ENCODE measurements at regions not wholly inside any gene's neighbourhood (a gene's known extent, or its start where the extent isn't known, plus 50 kb on each side); places are given as distances from the start of the nearest gene placed in this dataset.
"Not testable (repeated sequence)": the region's sequence is repeated elsewhere in the genome, so short reads cannot be mapped to it uniquely, and the experiment has no call there.

DNA sequence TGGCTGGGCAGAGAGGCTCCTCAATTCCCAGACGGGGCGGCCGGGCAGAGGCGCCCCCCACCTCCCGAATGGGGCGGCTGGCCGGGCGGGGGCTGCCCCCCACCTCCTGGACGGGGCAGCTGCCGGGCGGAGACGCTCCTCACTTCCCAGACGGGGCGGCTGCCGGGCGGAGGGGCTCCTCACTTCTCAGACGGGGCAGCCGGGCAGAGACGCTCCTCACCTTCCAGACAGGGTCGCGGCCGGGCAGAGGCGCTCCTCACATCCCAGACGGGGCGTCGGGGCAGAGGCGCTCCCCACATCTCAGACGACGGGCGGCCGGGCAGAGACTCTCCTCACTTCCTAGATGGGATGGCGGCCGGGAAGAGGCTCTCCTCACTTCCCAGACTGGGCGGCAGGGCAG, 214.1 kb downstream of the SOX2 start:
- TF ChIP-seq, protein P1, sequence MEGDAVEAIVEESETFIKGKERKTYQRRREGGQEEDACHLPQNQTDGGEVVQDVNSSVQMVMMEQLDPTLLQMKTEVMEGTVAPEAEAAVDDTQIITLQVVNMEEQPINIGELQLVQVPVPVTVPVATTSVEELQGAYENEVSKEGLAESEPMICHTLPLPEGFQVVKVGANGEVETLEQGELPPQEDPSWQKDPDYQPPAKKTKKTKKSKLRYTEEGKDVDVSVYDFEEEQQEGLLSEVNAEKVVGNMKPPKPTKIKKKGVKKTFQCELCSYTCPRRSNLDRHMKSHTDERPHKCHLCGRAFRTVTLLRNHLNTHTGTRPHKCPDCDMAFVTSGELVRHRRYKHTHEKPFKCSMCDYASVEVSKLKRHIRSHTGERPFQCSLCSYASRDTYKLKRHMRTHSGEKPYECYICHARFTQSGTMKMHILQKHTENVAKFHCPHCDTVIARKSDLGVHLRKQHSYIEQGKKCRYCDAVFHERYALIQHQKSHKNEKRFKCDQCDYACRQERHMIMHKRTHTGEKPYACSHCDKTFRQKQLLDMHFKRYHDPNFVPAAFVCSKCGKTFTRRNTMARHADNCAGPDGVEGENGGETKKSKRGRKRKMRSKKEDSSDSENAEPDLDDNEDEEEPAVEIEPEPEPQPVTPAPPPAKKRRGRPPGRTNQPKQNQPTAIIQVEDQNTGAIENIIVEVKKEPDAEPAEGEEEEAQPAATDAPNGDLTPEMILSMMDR (IDR thresholded peaks at IDR 0.05) = not testable (repeated sequence)
- TF ChIP-seq POLR2A (IDR thresholded peaks at IDR 0.05) = not testable (repeated sequence)

Data from uterus (tissue), 2 donors.